HFFc6 (cell line): ENCODE measurements at regions not wholly inside any gene's neighbourhood (a gene's known extent, or its start where the extent isn't known, plus 50 kb on each side); places are given as distances from the start of the nearest gene placed in this dataset.

Experiments
- DNase-seq: peaks from one replicate; pipeline ENCODE4 v3.0.0-alpha.2; 2018
- H3K27ac Mint-ChIP-seq: 2 replicates; pipeline ENCODE4 v1.8.0; 2020; ENCODE audit warnings: mild to moderate bottlenecking, mixed read lengths
- H3K27me3 Mint-ChIP-seq: 2 replicates; pipeline ENCODE4 v1.8.0; 2021; ENCODE audit warnings: mild to moderate bottlenecking, moderate library complexity, mixed read lengths; ENCODE audit not compliant: insufficient read depth
- H3K36me3 Mint-ChIP-seq: 2 replicates; pipeline ENCODE4 v1.8.0; 2021; ENCODE audit warnings: low read depth, mixed read lengths
- H3K4me1 Mint-ChIP-seq: 2 replicates; pipeline ENCODE4 v1.8.0; 2020; ENCODE audit warnings: low read depth, mixed read lengths
- H3K4me3 Mint-ChIP-seq: 2 replicates; pipeline ENCODE4 v1.8.0; 2020; ENCODE audit warnings: mild to moderate bottlenecking, moderate library complexity, mixed read lengths
- H3K9me3 Mint-ChIP-seq: 2 replicates; pipeline ENCODE4 v1.8.0; 2020; ENCODE audit warnings: mild to moderate bottlenecking, mixed read lengths
- CTCF ChIP-seq: fragments of 200-600 bp; sonication (generic); IDR thresholded peaks from 2 replicates; pipeline ENCODE4 v1.5.0; 2021; ENCODE audit warnings: antibody characterized with exemption, mild to moderate bottlenecking

DNA sequence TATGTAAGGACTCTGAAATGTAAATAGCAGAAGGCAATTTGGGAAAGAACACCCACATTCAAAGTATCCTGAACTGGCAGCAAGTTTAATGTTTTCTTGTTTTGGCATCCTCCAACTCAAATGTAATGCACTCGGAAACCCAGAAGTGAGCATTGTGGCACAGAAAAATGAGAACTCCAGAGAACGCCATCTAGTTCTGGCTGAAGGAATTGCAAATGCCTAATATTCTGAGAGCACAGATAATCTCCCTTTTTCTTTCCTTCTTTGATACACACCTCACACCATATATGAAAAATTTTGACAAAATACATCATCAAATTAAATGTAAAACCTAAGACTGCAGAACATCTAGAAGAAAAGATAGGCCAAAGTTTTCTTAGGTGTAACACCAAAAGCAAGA lies 52.1 kb downstream of the PWWP3B start:
- Mint-ChIP-seq H3K27ac (no peak overlapping the region), H3K9me3 (no peaks in the 10 kb centered on the region), H3K27me3 (no peaks in the 10 kb centered on the region), H3K4me3 (no peak overlapping the region), H3K4me1 (no peaks in the 10 kb centered on the region), H3K36me3 (no peaks in the 10 kb centered on the region)
- DNase-seq = no peak
- no peak for TF ChIP-seq CTCF

- DNase-seq = no peak
- TF ChIP-seq CTCF = no peak
- peaks cover 5% of the 10 kb centered on the region for H3K9me3 Mint-ChIP-seq
- no peaks in the 10 kb centered on the region for H3K27me3 Mint-ChIP-seq
- H3K4me1 Mint-ChIP-seq = no peaks in the 10 kb centered on the region
- H3K4me3 Mint-ChIP-seq = no peak overlapping the region
- no peak overlapping the region for H3K27ac Mint-ChIP-seq
- no peaks in the 10 kb centered on the region for H3K36me3 Mint-ChIP-seq
Measured at GRCh38 chrX:106243376-106243775, 75.3 kb downstream of the PWWP3B start.

- no peak overlapping the region for H3K4me3 Mint-ChIP-seq
- H3K27ac Mint-ChIP-seq = no peak overlapping the region
- H3K36me3 Mint-ChIP-seq = no peaks in the 10 kb centered on the region
- H3K4me1 Mint-ChIP-seq = no peaks in the 10 kb centered on the region
- H3K9me3 Mint-ChIP-seq = no peaks in the 10 kb centered on the region; the same call in 1 of the 2 replicates
- no peak for TF ChIP-seq CTCF
- H3K27me3 Mint-ChIP-seq = no peaks in the 10 kb centered on the region
- DNase-seq = no peak
Measured at GRCh38 chrX:106246511-106246910, 78.4 kb downstream of the PWWP3B start.

DNA sequence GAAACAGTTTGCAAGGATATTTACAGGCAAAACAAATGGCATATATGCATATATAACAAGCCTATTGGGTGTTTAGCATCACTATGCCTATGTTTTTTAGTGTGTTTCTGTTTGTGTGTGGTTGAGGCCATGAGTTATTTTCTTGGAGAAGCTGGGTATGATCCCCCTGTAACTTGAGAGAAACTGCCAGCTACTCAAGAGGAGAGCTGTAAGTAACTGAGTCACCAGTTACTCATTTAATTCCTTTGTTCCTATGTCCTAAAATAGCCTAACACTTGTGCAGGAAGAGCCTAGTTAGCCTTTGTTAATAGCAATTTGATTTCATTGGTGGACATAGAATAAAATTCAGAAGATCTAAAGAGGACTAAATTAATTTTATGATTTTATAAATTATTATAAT lies 79.1 kb downstream of the PWWP3B start:
- H3K27me3 Mint-ChIP-seq = no peaks in the 10 kb centered on the region

DNA sequence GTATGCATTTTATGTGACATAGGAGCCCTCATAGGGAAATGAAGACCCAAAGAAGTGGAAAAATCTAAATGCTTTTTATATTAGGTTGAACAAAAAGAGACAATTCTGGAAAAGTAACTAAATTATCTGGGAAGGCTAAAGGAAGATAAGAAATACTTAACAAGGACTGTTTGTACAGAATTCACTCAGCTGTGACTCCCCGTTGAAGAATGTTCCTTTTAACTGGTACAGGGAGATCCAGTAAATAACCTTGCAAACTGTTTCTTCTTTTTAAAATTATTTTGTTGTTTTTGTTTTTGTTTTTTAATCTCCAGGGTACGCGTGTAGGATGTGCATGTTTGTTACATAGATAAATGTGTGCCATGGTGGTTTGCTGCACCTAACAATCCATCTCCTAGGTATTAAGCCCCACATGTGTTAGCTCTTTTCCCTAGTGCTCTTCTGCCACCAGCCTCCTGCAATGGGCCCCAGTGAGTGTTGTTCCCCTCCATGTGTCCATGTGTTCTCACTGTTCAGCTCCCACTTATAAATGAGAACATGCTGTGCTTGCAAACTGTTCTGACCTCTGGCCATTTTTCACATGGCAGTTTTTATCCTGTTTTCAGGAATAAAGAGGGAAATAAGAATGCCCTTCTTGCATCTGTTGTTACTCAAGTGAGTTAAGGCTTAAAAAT lies 81.7 kb downstream of the PWWP3B start:
- DNase-seq = no peak
- Mint-ChIP-seq H3K27me3 (no peaks in the 10 kb centered on the region), H3K4me1 (no peaks in the 10 kb centered on the region), H3K36me3 (no peaks in the 10 kb centered on the region), H3K9me3 (no peaks in the 10 kb centered on the region), H3K4me3 (no peak overlapping the region), H3K27ac (no peak overlapping the region)
- TF ChIP-seq CTCF = no peak

More for the DNA sequence above, 79.1 kb downstream of the PWWP3B start:
- TF ChIP-seq CTCF = no peak
- H3K4me3 Mint-ChIP-seq = no peak overlapping the region
- no peaks in the 10 kb centered on the region for H3K4me1 Mint-ChIP-seq
- no peaks in the 10 kb centered on the region for H3K36me3 Mint-ChIP-seq
- no peak overlapping the region for H3K27ac Mint-ChIP-seq
- H3K9me3 Mint-ChIP-seq = no peaks in the 10 kb centered on the region; the same call in 1 of the 2 replicates
- no peak for DNase-seq
